ENCODE measurements at regions not wholly inside any gene's neighbourhood (a gene's known extent, or its start where the extent isn't known, plus 50 kb on each side); places are given as distances from the start of the nearest gene placed in this dataset.
"Not testable (repeated sequence)": the region's sequence is repeated elsewhere in the genome, so short reads cannot be mapped to it uniquely, and the experiment has no call there.

- ATAC-seq (ENCODE audit: low read depth) (no peak), DNase-seq (ENCODE audit: low spot score in 2 of 2) (no peak)
- peaks cover 2% of the 10 kb centered on the region for H3K27me3 Mint-ChIP-seq
- H3K36me3 Mint-ChIP-seq, result no peaks in the 10 kb centered on the region
- H3K9me3 Mint-ChIP-seq, result no peaks in the 10 kb centered on the region
- H3K4me1 Mint-ChIP-seq, result peaks cover 17% of the 10 kb centered on the region
- no peak overlapping the region for H3K27ac Mint-ChIP-seq
- H3K4me3 Mint-ChIP-seq, result no peak overlapping the region
Measured at GRCh38 chr15:85280203-85280602, 100.2 kb upstream of the AKAP13 start.

- peaks cover 21% of the 10 kb centered on the region for H3K4me1 Mint-ChIP-seq
- DNase-seq (ENCODE audit: low spot score in 2 of 2) (no peak), ATAC-seq (ENCODE audit: low read depth) (no peak)
- H3K9me3 Mint-ChIP-seq, result no peaks in the 10 kb centered on the region
- peaks cover 2% of the 10 kb centered on the region for H3K27me3 Mint-ChIP-seq
- H3K36me3 Mint-ChIP-seq, result no peaks in the 10 kb centered on the region
- no peak overlapping the region for H3K4me3 Mint-ChIP-seq
- no peak overlapping the region for H3K27ac Mint-ChIP-seq
Measured at GRCh38 chr15:85281293-85281882, 99.0 kb upstream of the AKAP13 start.

GRCh38 chr15:85282504-85283115 is 97.8 kb upstream of the AKAP13 start:
- no peaks in the 10 kb centered on the region for H3K27me3 Mint-ChIP-seq
- no peak overlapping the region for H3K4me3 Mint-ChIP-seq
- H3K36me3 Mint-ChIP-seq, result no peaks in the 10 kb centered on the region
- no peak overlapping the region for H3K27ac Mint-ChIP-seq
- no peak for ATAC-seq (ENCODE audit: low read depth)
- no peak for DNase-seq (ENCODE audit: low spot score in 2 of 2)
- no peaks in the 10 kb centered on the region for H3K9me3 Mint-ChIP-seq
- H3K4me1 Mint-ChIP-seq, result peaks cover 21% of the 10 kb centered on the region

GRCh38 chr15:85283815-85284214 is 96.6 kb upstream of the AKAP13 start:
- H3K36me3 Mint-ChIP-seq; H3K27me3 Mint-ChIP-seq; H3K9me3 Mint-ChIP-seq; DNase-seq (ENCODE audit: low spot score in 2 of 2): not testable (repeated sequence)
- peaks cover 21% of the 10 kb centered on the region for H3K4me1 Mint-ChIP-seq
- H3K27ac Mint-ChIP-seq, result peak overlapping the region; percentile 18
- ATAC-seq (ENCODE audit: low read depth), result peak; percentile 68
- peak overlapping the region; percentile 73 for H3K4me3 Mint-ChIP-seq

- peak; percentile 89 for ATAC-seq (ENCODE audit: low read depth)
- Mint-ChIP-seq H3K4me3 (peak overlapping the region; percentile 73), H3K27ac (peak overlapping the region; percentile 18), H3K4me1 (peaks cover 21% of the 10 kb centered on the region), H3K27me3 (no peaks in the 10 kb centered on the region), H3K36me3 (no peaks in the 10 kb centered on the region), H3K9me3 (no peaks in the 10 kb centered on the region)
- peak in 1 of 2 donors; percentile 32 for DNase-seq (ENCODE audit: low spot score in 2 of 2)
Measured at GRCh38 chr15:85284497-85284896, 95.9 kb upstream of the AKAP13 start.

- ATAC-seq (ENCODE audit: low read depth) (peak; percentile 70), DNase-seq (ENCODE audit: low spot score in 2 of 2) (no peak)
- H3K9me3 Mint-ChIP-seq, result no peaks in the 10 kb centered on the region
- no peak overlapping the region for H3K4me3 Mint-ChIP-seq
- peaks cover 3% of the 10 kb centered on the region for H3K27me3 Mint-ChIP-seq
- peaks cover 3% of the 10 kb centered on the region for H3K36me3 Mint-ChIP-seq
- peaks cover 9% of the 10 kb centered on the region for H3K4me1 Mint-ChIP-seq
- H3K27ac Mint-ChIP-seq, result no peak overlapping the region
Measured at GRCh38 chr15:85289677-85290365, 90.6 kb upstream of the AKAP13 start.

- DNase-seq (ENCODE audit: low spot score in 2 of 2); ATAC-seq (ENCODE audit: low read depth); H3K36me3 Mint-ChIP-seq; H3K27me3 Mint-ChIP-seq; H3K9me3 Mint-ChIP-seq; H3K27ac Mint-ChIP-seq; H3K4me3 Mint-ChIP-seq: not testable (repeated sequence)
- peaks cover 18% of the 10 kb centered on the region for H3K4me1 Mint-ChIP-seq
Measured at GRCh38 chr15:85292583-85292982, 87.8 kb upstream of the AKAP13 start.

- peak overlapping the region; percentile 89 for H3K27ac Mint-ChIP-seq
- peaks cover 2% of the 10 kb centered on the region for H3K36me3 Mint-ChIP-seq
- ATAC-seq (ENCODE audit: low read depth), result peak; percentile 96
- peak overlapping the region; percentile 73 for H3K4me3 Mint-ChIP-seq
- no peaks in the 10 kb centered on the region for H3K9me3 Mint-ChIP-seq
- peak; percentile 75 to 80 for DNase-seq (ENCODE audit: low spot score in 2 of 2)
- H3K27me3 Mint-ChIP-seq, result no peaks in the 10 kb centered on the region
- peaks cover 24% of the 10 kb centered on the region for H3K4me1 Mint-ChIP-seq
Measured at GRCh38 chr15:85296615-85297402, 83.6 kb upstream of the AKAP13 start.

- Mint-ChIP-seq H3K27ac (peak overlapping the region; percentile 89), H3K4me3 (peak overlapping the region; percentile 73), H3K9me3 (no peaks in the 10 kb centered on the region)
Measured at GRCh38 chr15:85297537-85297936, 82.9 kb upstream of the AKAP13 start.

GRCh38 chr15:85298366-85298765 is 82.0 kb upstream of the AKAP13 start:
- Mint-ChIP-seq H3K9me3 (no peaks in the 10 kb centered on the region), H3K36me3 (no peaks in the 10 kb centered on the region), H3K4me1 (peaks cover 30% of the 10 kb centered on the region), H3K4me3 (no peak overlapping the region), H3K27me3 (no peaks in the 10 kb centered on the region), H3K27ac (peak overlapping the region; percentile 89)
- ATAC-seq (ENCODE audit: low read depth), result no peak
- no peak for DNase-seq (ENCODE audit: low spot score in 2 of 2)

More at GRCh38 chr15:85297537-85297936, 82.9 kb upstream of the AKAP13 start:
- Mint-ChIP-seq H3K36me3 (no peaks in the 10 kb centered on the region), H3K27me3 (no peaks in the 10 kb centered on the region), H3K4me1 (peaks cover 27% of the 10 kb centered on the region)
- ATAC-seq (ENCODE audit: low read depth), result no peak
- no peak for DNase-seq (ENCODE audit: low spot score in 2 of 2)

- H3K4me1 Mint-ChIP-seq, result peaks cover 30% of the 10 kb centered on the region
- H3K4me3 Mint-ChIP-seq, result no peak overlapping the region
- H3K27ac Mint-ChIP-seq, result peak overlapping the region; percentile 89
- no peak for DNase-seq (ENCODE audit: low spot score in 2 of 2)
- no peak for ATAC-seq (ENCODE audit: low read depth)
- H3K9me3 Mint-ChIP-seq, result no peaks in the 10 kb centered on the region
- no peaks in the 10 kb centered on the region for H3K36me3 Mint-ChIP-seq
- no peaks in the 10 kb centered on the region for H3K27me3 Mint-ChIP-seq
Measured at GRCh38 chr15:85298941-85299340, 81.5 kb upstream of the AKAP13 start.

- ATAC-seq (ENCODE audit: low read depth) (no peak), DNase-seq (ENCODE audit: low spot score in 2 of 2) (no peak)
- Mint-ChIP-seq H3K4me1 (peaks cover 25% of the 10 kb centered on the region), H3K27me3 (no peaks in the 10 kb centered on the region), H3K9me3 (peaks cover 2% of the 10 kb centered on the region), H3K27ac (peak overlapping the region; percentile 53), H3K36me3 (no peaks in the 10 kb centered on the region), H3K4me3 (no peak overlapping the region)
Measured at GRCh38 chr15:85302271-85302670, 78.1 kb upstream of the AKAP13 start.

- no peaks in the 10 kb centered on the region for H3K27me3 Mint-ChIP-seq
- peaks cover 3% of the 10 kb centered on the region for H3K9me3 Mint-ChIP-seq
- H3K36me3 Mint-ChIP-seq, result no peaks in the 10 kb centered on the region
- H3K4me3 Mint-ChIP-seq, result no peak overlapping the region
- peaks cover 31% of the 10 kb centered on the region for H3K4me1 Mint-ChIP-seq
- H3K27ac Mint-ChIP-seq, result peak overlapping the region; percentile 13
- ATAC-seq (ENCODE audit: low read depth) (no peak), DNase-seq (ENCODE audit: low spot score in 2 of 2) (no peak)
Measured at GRCh38 chr15:85305050-85305449, 75.4 kb upstream of the AKAP13 start.
